ENCODE measurements at regions not wholly inside any gene's neighbourhood (a gene's known extent, or its start where the extent isn't known, plus 50 kb on each side); places are given as distances from the start of the nearest gene placed in this dataset.

GRCh38 chr4:57200799-57201327, 90.7 kb upstream of the IGFBP7 start:
- no peak for TF ChIP-seq CTCF (IDR thresholded peaks at IDR 0.05)
- TF ChIP-seq ZFX (IDR thresholded peaks at IDR 0.05; ENCODE audit: borderline replicate concordance): no peak

All from 22Rv1 (cell line).